ENCODE measurements at regions not wholly inside any gene's neighbourhood (a gene's known extent, or its start where the extent isn't known, plus 50 kb on each side); places are given as distances from the start of the nearest gene placed in this dataset.

DNA sequence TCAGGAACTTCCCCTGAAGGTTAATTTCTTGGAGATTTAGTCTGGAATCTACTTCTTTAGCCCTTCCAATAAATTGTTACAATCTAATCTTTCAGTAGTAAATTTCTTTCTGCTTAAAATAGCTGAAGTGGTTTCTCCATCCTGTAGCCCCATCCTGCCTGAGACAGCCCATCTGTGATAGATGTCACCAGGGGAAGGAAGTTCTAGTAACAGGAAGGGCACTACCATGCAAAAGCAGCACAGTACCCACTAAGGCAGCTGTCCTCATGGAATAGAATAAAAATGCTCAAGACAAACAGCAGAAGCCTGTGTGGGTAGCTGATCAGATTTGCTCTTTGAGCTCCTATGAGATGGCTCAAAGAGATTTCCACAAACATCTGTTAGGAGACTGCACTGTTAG lies 1036.5 kb downstream of the SLITRK5 start:
- TF ChIP-seq ZBTB8A (IDR thresholded peaks at IDR 0.05; ENCODE audit: partially characterized antibody) (no peak), ZNF263 (CRISPR knock-in tag; IDR thresholded peaks at IDR 0.05; ENCODE audit: borderline replicate concordance) (no peak)
- Histone ChIP-seq H3K27me3 (ENCODE audit: control insufficient read depth in 2 of 2, insufficient read depth in 2 of 2, low read length in 2 of 2) (no peaks in the 10 kb centered on the region), H3K4me2 (ENCODE audit: insufficient read depth, low read length) (no peak overlapping the region), H3K9ac (ENCODE audit: insufficient read depth in 1 of 2, low read depth in 2 of 2, low read length in 2 of 2) (no peak overlapping the region), H3K79me2 (ENCODE audit: control insufficient read depth, insufficient read depth, low read length) (no peaks in the 10 kb centered on the region), H3K4me3 (no peak overlapping the region), H3K9me3 (replicated peaks; ENCODE audit: control insufficient read depth, insufficient read depth, low read depth, low read length) (no peaks in the 10 kb centered on the region), H4K20me1 (replicated peaks; ENCODE audit: control insufficient read depth, insufficient read depth, low read length) (no peaks in the 10 kb centered on the region), H3K27ac (ENCODE audit: extremely low read depth, low read depth, low read length) (no peak overlapping the region), H3K4me1 (replicated peaks in 1 of 2; ENCODE audit: control insufficient read depth in 2 of 2, insufficient read depth in 2 of 2, low read length in 2 of 2) (no peaks in the 10 kb centered on the region), H3K9me1 (ENCODE audit: control insufficient read depth, insufficient read depth, low read length) (no peaks in the 10 kb centered on the region), H3K36me3 (ENCODE audit: control insufficient read depth, insufficient read depth, low read length) (no peaks in the 10 kb centered on the region), H2AFZ (ENCODE audit: low read depth, low read length) (no peak overlapping the region)
- ATAC-seq (no peak), FAIRE-seq (no peak), DNase-seq (ENCODE audit: extremely low read depth in 1 of 4, low spot score in 3 of 4) (no peak)
- POLR2A ChIA-PET: no interaction called here
- CTCF ChIA-PET (ENCODE audit: low intra/inter-chr PET ratio): no interaction called here
- intact Hi-C loops (cut with micrococcal nuclease): no loop called here
- in situ Hi-C loops (cut with MboI): no loop called here
- BruUV-seq (replicated peaks): no TSS peak

DNA sequence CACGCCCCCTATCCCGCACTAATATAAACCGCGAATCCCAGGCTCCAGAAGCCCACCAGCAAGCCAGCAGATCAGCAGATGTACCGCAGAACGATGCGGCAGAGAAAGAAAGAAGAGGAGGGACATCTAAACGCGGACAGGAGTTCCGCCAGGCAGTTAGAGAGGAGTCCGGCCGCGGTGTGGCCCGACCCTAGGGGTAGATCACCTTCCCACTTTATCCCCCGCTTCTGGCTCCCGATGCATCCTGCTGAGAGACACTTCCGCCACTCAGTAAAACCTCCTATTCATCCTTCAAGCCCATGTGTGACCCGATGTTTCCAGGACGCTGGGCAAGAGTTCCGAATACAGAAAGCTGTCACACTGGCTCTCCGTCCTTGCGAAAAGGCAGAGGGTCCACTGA lies 1046.8 kb downstream of the SLITRK5 start:
- Histone ChIP-seq H3K79me2 (ENCODE audit: control insufficient read depth, insufficient read depth, low read length) (no peaks in the 10 kb centered on the region), H2AFZ (ENCODE audit: low read depth, low read length) (no peak overlapping the region), H3K9me3 (replicated peaks; ENCODE audit: control insufficient read depth, insufficient read depth, low read depth, low read length) (no peaks in the 10 kb centered on the region), H3K9ac (ENCODE audit: insufficient read depth in 1 of 2, low read depth in 2 of 2, low read length in 2 of 2) (no peak overlapping the region), H3K4me2 (ENCODE audit: insufficient read depth, low read length) (no peak overlapping the region), H3K36me3 (ENCODE audit: control insufficient read depth, insufficient read depth, low read length) (no peaks in the 10 kb centered on the region), H4K20me1 (replicated peaks; ENCODE audit: control insufficient read depth, insufficient read depth, low read length) (no peaks in the 10 kb centered on the region), H3K27me3 (ENCODE audit: control insufficient read depth in 2 of 2, insufficient read depth in 2 of 2, low read length in 2 of 2) (no peaks in the 10 kb centered on the region), H3K9me1 (ENCODE audit: control insufficient read depth, insufficient read depth, low read length) (no peaks in the 10 kb centered on the region), H3K4me1 (replicated peaks in 1 of 2; ENCODE audit: control insufficient read depth in 2 of 2, insufficient read depth in 2 of 2, low read length in 2 of 2) (no peaks in the 10 kb centered on the region), H3K27ac (ENCODE audit: extremely low read depth, low read depth, low read length) (no peak overlapping the region), H3K4me3 (no peak overlapping the region)
- ChIA-PET POLR2A (no interaction called here), CTCF (ENCODE audit: low intra/inter-chr PET ratio) (no interaction called here)
- WGBS (ENCODE audit: insufficient coverage, low coverage, missing lambda C conversion rate): 0% methylated on average over 11 of the region's 22 CpGs
- TF ChIP-seq NR2F6 (CRISPR knock-in tag; IDR thresholded peaks at IDR 0.05): no peak
- ATAC-seq: no peak
- FAIRE-seq: no peak
- in situ Hi-C loops (cut with MboI) (no loop called here), intact Hi-C loops (cut with micrococcal nuclease) (no loop called here)
- DNase-seq (ENCODE audit: extremely low read depth in 1 of 4, low spot score in 3 of 4): no peak
- BruUV-seq (replicated peaks): no TSS peak

Data from K562 (cell line).